BJ (cell line): ENCODE measurements at regions not wholly inside any gene's neighbourhood (a gene's known extent, or its start where the extent isn't known, plus 50 kb on each side); places are given as distances from the start of the nearest gene placed in this dataset.

Experiments used
- CTCF ChIA-PET: fragments of 350-600 bp; formaldehyde crosslinking; extraction: SDS; loops from one replicate; lab custom pipeline; 2021; ENCODE audit warnings: antibody characterized with exemption, inconsistent platforms; lab: Yijun Ruan, JAX
- POLR2A ChIA-PET: fragments of 300-600 bp; sonication (Branson Sonifier 250); formaldehyde crosslinking; extraction: SDS; loops from one replicate; lab custom pipeline; 2021; ENCODE audit warnings: antibody characterized with exemption; lab: Charles Lee
- DNase-seq: peaks from one replicate; pipeline ENCODE4 v3.0.0-alpha.2; 2011; ENCODE audit warnings: low read depth
- H3K27me3 ChIP-seq: 2 replicates; pipeline ENCODE4 v1.6.0; 2011; ENCODE audit warnings: low read length; ENCODE audit not compliant: control insufficient read depth, insufficient read depth
- H3K36me3 ChIP-seq: 2 replicates; pipeline ENCODE4 v1.5.1; 2011; ENCODE audit warnings: low read length; ENCODE audit not compliant: control insufficient read depth, insufficient read depth
- H3K4me3 ChIP-seq: 2 replicates; pipeline ENCODE4 v1.5.1; 2011; ENCODE audit warnings: low read depth, mild to moderate bottlenecking, control low read depth, low read length
- TF ChIP-seq, protein P1 (sequence below): IDR thresholded peaks from 2 replicates; pipeline ENCODE4 v1.5.1; 2011; ENCODE audit warnings: low read depth, mild to moderate bottlenecking, control low read depth, inconsistent platforms, low read length, moderate library complexity; ENCODE audit not compliant: insufficient read depth

DNA sequence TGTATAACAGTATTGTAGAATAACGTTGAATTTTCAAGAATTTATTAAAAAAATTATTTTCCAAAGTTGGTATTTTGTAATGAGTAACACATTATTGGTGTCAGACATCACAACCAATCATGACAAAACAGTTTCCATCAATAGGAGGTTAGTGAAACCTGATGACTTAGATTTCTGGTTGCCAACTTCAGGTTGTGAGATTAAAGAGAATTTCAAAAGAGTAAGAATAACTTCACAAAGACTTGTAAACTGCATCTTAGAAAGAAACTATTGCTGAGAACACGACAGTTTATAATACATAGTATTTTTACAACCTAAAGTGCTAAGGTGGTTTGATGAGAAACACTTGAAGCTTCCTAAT lies 159.2 kb upstream of the ARG1 start:
- Histone ChIP-seq H3K4me3 (no peak overlapping the region), H3K36me3 (no peaks in the 10 kb centered on the region), H3K27me3 (no peaks in the 10 kb centered on the region)
- TF ChIP-seq, protein P1, sequence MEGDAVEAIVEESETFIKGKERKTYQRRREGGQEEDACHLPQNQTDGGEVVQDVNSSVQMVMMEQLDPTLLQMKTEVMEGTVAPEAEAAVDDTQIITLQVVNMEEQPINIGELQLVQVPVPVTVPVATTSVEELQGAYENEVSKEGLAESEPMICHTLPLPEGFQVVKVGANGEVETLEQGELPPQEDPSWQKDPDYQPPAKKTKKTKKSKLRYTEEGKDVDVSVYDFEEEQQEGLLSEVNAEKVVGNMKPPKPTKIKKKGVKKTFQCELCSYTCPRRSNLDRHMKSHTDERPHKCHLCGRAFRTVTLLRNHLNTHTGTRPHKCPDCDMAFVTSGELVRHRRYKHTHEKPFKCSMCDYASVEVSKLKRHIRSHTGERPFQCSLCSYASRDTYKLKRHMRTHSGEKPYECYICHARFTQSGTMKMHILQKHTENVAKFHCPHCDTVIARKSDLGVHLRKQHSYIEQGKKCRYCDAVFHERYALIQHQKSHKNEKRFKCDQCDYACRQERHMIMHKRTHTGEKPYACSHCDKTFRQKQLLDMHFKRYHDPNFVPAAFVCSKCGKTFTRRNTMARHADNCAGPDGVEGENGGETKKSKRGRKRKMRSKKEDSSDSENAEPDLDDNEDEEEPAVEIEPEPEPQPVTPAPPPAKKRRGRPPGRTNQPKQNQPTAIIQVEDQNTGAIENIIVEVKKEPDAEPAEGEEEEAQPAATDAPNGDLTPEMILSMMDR = no peak
- ChIA-PET CTCF (no interaction called here), POLR2A (no interaction called here)
- no peak for DNase-seq

DNA sequence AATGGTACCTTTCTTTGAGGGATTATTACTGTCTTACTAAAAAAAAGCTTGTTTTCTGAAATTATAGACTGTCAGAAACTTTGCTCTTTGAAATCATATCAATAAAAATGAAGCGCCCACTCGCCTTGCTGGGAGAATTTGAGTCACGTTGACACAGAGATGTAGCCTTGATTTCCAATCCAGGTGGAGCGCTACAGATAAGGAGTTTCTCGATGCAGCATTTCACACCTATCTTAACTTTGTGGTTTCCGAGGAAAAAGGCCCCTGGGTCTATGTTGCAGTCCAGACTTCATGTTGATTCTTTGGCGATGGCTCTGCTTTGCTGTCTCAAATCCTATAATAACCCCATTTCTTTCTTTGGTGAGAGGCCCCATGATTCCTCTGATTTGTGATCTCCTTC lies 158.1 kb upstream of the ARG1 start:
- CTCF ChIA-PET = no interaction called here

DNA sequence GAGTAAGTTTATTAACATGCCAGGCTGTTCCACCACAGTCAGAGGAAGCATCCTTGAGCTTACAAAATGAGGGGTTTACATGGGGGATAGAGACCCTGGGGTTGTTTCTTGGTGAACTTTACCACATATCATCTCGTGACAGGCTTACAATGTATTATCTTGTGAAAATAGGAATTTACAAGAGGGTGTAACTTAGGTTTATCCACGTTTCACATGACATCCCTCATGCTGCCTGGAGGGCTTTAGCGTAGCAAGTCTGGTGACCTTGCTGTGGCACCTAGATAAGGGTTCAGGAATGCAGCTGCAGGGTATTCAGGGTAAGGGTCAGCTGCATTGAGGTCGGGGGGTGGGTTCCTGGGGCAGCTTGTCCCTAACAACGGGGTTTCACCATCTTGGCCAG lies 154.6 kb upstream of the ARG1 start:
- Histone ChIP-seq H3K4me3 (no peak overlapping the region), H3K27me3 (no peaks in the 10 kb centered on the region), H3K36me3 (no peaks in the 10 kb centered on the region)
- POLR2A ChIA-PET = no interaction called here
- CTCF ChIA-PET = no interaction called here
- TF ChIP-seq, protein P1 = no peak
- DNase-seq = no peak

More for the DNA sequence above, 158.1 kb upstream of the ARG1 start:
- Histone ChIP-seq H3K27me3 (no peaks in the 10 kb centered on the region), H3K4me3 (no peak overlapping the region), H3K36me3 (no peaks in the 10 kb centered on the region)
- no peak for DNase-seq
- POLR2A ChIA-PET = no interaction called here
- TF ChIP-seq, protein P1 = no peak

DNA sequence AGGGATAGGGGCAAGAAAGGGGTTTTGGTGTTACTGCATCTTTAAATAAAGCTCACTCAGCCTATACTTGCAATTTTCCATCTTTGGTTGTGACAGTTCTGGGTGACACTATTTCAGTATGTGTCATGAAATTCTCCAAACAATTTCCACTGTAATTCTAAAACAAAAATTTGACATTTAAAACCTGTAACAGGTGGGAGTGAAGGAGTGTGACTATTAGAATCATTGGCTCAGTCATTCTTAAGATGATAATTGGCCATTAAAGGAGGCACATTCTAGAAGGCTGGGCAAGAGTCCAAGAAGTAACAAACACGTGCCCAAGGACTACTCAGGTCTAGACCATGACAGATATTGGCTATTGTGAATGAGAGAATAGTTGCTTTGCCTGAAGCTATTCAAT lies 153.3 kb upstream of the ARG1 start:
- no peaks in the 10 kb centered on the region for H3K36me3 ChIP-seq
- POLR2A ChIA-PET = no interaction called here
- TF ChIP-seq, protein P1 = no peak

DNA sequence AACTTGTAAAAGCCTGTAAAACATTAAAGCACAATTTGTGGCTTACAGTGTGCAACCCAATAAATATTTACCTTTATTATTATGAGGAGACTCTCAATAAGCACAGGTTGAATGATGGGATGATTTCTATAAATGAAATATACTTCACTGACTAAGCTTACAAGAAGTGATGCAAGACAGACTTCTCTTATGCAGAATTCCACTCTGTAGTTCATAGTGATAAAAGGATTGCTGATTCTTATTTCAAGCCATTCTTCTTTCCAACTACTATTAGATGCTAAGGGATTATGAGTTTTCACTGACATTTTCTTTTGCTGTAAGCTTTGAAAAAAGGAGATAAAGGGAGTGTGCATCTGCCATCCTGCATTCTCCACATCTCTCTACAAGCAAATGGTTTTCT lies 149.0 kb upstream of the ARG1 start:
- CTCF ChIA-PET = no interaction called here
- no peak overlapping the region for H3K4me3 ChIP-seq
- no peaks in the 10 kb centered on the region for H3K27me3 ChIP-seq
- no peaks in the 10 kb centered on the region for H3K36me3 ChIP-seq
- POLR2A ChIA-PET = no interaction called here
- TF ChIP-seq, protein P1 = no peak
- no peak for DNase-seq

More for the DNA sequence above, 153.3 kb upstream of the ARG1 start:
- no peaks in the 10 kb centered on the region for H3K27me3 ChIP-seq
- CTCF ChIA-PET = interaction anchor here (1.1 kb wide), 1 partner anchor 12 kb away, joined by 3 read pairs; no protein-coding TSS in a partner anchor
- DNase-seq = no peak
- no peak overlapping the region for H3K4me3 ChIP-seq
